Neural cell (in vitro differentiated cells): ENCODE measurements at regions not wholly inside any gene's neighbourhood (a gene's known extent, or its start where the extent isn't known, plus 50 kb on each side); places are given as distances from the start of the nearest gene placed in this dataset.

ENCODE experiments used
- CTCF ChIP-seq: fragments of 450-650 bp; IDR thresholded peaks from 2 replicates; pipeline ENCODE4 v1.5.1; 2014; ENCODE audit warnings: antibody characterized with exemption, mild to moderate bottlenecking, moderate library complexity; ENCODE audit not compliant: poor library complexity, severe bottlenecking
- EP300 ChIP-seq: fragments of 450-650 bp; conservative IDR thresholded peaks from 2 replicates; pipeline ENCODE4 v1.6.1; 2014; ENCODE audit warnings: antibody characterized with exemption, mild to moderate bottlenecking, moderate library complexity; ENCODE audit not compliant: poor library complexity, severe bottlenecking
- EZH2 ChIP-seq: fragments of 200-600, 300-800 bp; shearing (Covaris generic), sonication (generic); IDR thresholded peaks from 2 replicates; pipeline ENCODE4 v1.6.1; 2014; ENCODE audit warnings: antibody characterized with exemption, low read length, borderline replicate concordance, mild to moderate bottlenecking; ENCODE audit not compliant: insufficient read depth, poor library complexity, severe bottlenecking
- MXI1 ChIP-seq: fragments of 450-650 bp; conservative IDR thresholded peaks from 2 replicates; pipeline ENCODE4 v1.6.1; 2014; ENCODE audit warnings: antibody characterized with exemption, mild to moderate bottlenecking; ENCODE audit not compliant: poor library complexity, severe bottlenecking
- POLR2AphosphoS5 ChIP-seq: IDR thresholded peaks from 2 replicates; pipeline ENCODE4 v1.6.1; 2012
- RAD21 ChIP-seq: fragments of 450-650 bp; conservative IDR thresholded peaks from 2 replicates; pipeline ENCODE4 v1.6.1; 2014; ENCODE audit warnings: antibody characterized with exemption, mild to moderate bottlenecking, moderate library complexity
- REST ChIP-seq: IDR thresholded peaks from 2 replicates; pipeline ENCODE4 v1.6.1; 2012; ENCODE audit warnings: borderline replicate concordance
- SMC3 ChIP-seq: fragments of 450-650 bp; conservative IDR thresholded peaks from 2 replicates; pipeline ENCODE4 v1.6.1; 2014; ENCODE audit warnings: antibody characterized with exemption, mild to moderate bottlenecking, moderate library complexity; ENCODE audit not compliant: poor library complexity
- TAF1 ChIP-seq: IDR thresholded peaks from 2 replicates; pipeline ENCODE4 v1.6.1; 2012; ENCODE audit warnings: low read depth

- TF ChIP-seq SMC3 (no peak), EZH2 (no peak), CTCF (no peak), TAF1 (no peak), POLR2AphosphoS5 (no peak), EP300 (no peak), REST (no peak), RAD21 (no peak), MXI1 (no peak)
Measured at GRCh38 chr4:127311371-127311770, 321.4 kb upstream of the INTU start.
